Cardiac fibroblast (primary cell): ENCODE measurements at regions not wholly inside any gene's neighbourhood (a gene's known extent, or its start where the extent isn't known, plus 50 kb on each side); places are given as distances from the start of the nearest gene placed in this dataset.
A peak's percentile ranks its signal among the peaks of the same experiment; 100 is the strongest.

Experiments
- DNase-seq, 2 donors: peaks; one replicate each; pipeline versions ENCODE4 v3.0.0 to v3.0.0-alpha.2; 2010; ENCODE audit warnings: low read depth in 2 of 2
- H3K4me3 ChIP-seq, 2 donors: replicated peaks in 1 of 2; 1 replicate in 1 of 2; 2 replicates in 1 of 2; pipeline ENCODE4 v1.5.1; 2011; ENCODE audit warnings: low read depth in 2 of 2, low read length in 2 of 2, mild to moderate bottlenecking in 2 of 2, moderate library complexity in 1 of 2
- TF ChIP-seq, protein P1 (sequence below): IDR thresholded peaks from one replicate; pipeline ENCODE4 v1.5.1; 2011; ENCODE audit warnings: low read depth, mild to moderate bottlenecking, low read length, inconsistent platforms

DNA sequence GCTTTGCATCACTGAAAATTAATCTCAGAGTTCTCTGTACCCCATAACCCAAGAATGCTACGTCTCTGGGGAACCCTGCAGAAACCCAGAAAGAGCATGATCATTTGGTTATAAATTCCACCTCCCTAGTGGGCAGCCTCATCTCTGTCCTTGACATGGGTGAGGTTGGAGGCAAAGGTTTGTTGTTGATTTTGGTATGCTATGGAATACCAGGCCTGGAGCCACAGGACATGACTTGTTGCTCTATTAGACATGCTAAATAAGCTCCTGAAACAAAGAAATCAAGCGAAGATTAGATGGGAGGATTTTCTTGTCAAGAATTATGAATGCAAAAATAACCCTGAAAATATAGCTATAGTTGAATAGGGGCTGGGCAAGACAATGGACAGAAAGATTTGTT lies 197.4 kb upstream of the CAMK1G start:
- DNase-seq = no peak
- TF ChIP-seq, protein P1, sequence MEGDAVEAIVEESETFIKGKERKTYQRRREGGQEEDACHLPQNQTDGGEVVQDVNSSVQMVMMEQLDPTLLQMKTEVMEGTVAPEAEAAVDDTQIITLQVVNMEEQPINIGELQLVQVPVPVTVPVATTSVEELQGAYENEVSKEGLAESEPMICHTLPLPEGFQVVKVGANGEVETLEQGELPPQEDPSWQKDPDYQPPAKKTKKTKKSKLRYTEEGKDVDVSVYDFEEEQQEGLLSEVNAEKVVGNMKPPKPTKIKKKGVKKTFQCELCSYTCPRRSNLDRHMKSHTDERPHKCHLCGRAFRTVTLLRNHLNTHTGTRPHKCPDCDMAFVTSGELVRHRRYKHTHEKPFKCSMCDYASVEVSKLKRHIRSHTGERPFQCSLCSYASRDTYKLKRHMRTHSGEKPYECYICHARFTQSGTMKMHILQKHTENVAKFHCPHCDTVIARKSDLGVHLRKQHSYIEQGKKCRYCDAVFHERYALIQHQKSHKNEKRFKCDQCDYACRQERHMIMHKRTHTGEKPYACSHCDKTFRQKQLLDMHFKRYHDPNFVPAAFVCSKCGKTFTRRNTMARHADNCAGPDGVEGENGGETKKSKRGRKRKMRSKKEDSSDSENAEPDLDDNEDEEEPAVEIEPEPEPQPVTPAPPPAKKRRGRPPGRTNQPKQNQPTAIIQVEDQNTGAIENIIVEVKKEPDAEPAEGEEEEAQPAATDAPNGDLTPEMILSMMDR = no peak
- no peak overlapping the region for H3K4me3 ChIP-seq

DNA sequence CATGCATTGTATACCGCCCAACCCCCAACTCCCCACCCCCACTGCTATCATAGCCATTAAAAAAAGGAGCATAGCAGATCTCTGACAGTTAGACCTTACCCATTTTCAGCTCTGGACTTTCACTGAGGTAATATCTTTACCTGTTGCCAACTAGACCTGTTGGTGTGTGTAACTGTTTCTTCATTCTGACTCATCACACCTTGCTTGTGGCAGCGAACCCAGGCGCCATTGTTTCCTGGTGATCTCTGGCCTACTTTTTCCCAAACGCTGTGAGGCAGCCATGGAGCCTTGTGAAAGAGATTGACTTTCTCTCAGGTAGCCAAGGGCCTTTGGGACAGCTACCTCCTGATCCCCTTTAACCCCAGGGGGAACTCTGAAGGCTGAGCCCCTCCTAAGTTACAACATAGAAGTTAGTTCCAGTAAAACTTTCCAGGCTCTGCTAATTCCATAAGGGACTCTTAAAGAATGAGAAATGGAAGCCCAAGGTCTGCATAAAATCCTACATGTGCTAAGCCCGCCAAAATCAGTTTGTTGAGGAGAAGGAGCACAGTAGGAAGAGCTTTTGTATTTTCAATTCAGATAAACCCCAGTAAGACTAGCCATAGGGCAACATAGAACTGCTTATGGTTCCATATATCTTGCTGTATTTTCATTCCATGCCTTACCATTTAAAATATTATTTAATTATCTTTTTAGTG lies 196.1 kb upstream of the CAMK1G start:
- TF ChIP-seq, protein P1 = no peak
- DNase-seq = no peak
- no peak overlapping the region for H3K4me3 ChIP-seq

DNA sequence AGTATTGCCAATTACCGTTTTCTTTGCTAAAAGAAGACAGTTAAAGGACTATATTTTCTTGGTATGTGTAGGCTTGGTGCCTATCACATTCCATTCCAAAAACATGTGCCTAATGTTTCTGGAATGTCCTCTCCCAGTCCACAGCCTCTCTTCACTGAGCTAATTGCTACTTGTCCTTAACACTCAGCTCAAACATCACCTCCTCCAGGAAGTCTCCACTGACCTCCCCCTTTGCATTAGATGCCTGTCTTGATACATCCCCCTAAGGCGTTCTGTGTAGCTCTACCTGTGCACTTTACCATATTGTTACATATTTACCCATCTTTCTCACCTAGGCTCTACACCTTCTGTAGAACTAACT lies 195.6 kb upstream of the CAMK1G start:
- no peak overlapping the region for H3K4me3 ChIP-seq
- peak; percentile 46 to 66 for DNase-seq
- TF ChIP-seq, protein P1 = no peak

DNA sequence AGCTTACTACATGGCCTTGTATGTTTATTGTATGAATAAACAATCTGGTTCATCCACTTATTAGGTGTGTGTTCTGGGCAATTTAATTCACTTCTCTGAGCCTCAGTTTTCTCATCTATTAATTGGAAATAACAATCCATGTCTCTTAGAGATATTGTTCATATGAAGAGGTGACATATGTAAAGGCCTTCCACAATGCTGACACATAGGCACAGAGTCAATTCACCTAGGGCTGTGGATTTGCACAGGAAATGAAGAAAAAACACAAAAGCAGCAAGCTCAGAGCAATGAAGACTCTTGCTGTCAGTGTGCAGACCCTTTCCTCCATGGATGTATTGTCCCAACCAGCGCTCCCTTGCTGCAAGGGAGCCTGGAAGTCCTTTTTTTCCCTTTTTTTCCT lies 195.2 kb upstream of the CAMK1G start:
- DNase-seq = no peak
- no peak overlapping the region for H3K4me3 ChIP-seq
- TF ChIP-seq, protein P1 = no peak

DNA sequence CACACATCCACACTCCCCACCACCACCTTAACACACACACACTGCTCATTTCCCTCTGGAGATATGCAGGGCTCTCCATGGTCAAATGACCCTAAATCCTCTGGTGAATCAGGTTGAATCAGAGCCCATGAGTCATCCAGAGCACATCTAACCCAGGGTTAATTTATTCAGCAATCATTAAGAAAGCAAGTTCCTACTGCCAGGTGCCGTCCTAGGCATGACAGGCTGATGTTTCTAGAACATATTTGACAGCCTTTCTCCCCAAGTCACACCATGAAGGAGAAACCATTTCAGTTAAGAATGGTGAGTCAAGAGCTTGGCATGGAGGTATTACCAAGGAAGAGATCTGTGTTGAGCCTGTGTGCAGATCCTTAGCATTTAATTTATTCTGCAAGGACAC lies 194.3 kb upstream of the CAMK1G start:
- peak; percentile 48 to 89 for DNase-seq
- no peak overlapping the region for H3K4me3 ChIP-seq
- TF ChIP-seq, protein P1 = no peak

DNA sequence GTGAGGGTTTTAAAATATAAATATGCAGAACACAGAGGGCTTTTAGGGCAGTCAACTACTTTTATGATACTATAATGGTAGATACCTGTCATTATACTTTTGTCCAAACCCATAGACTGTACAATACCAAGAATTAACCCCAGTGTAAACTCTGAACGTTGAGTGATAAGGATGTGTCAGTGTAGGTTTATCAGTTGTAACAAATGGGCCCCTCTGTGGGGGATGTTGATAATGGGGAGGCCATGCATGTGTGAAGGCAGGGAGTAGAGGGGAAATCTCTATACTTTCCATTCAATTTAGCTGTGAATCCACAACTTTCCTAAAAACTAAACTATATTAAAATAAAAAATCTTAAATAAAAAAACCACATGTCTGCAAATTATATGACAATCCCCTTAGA lies 193.5 kb upstream of the CAMK1G start:
- DNase-seq = no peak
- no peak overlapping the region for H3K4me3 ChIP-seq
- TF ChIP-seq, protein P1 = no peak

DNA sequence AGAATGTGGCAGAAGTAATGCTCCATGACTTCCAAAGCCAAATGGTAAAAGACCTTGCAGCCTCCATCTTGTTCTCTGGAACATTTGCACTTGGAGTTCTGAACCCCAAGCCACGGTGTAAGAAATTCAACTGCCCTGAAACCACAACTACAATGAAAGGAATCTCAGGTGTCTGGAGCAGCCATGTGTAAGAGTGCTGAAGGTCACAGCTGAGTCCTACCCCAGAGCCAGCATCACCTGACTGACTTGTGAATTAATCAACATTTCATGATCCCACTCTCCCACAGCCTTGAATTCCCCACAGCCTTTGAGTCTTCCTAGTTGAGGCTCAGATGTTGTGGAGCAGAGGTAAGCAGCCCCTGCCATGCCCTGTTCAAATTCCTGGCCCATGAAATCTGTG lies 192.8 kb upstream of the CAMK1G start:
- no peak overlapping the region for H3K4me3 ChIP-seq
- TF ChIP-seq, protein P1 = no peak
- no peak for DNase-seq
